HepG2 (cell line): ENCODE measurements at regions not wholly inside any gene's neighbourhood (a gene's known extent, or its start where the extent isn't known, plus 50 kb on each side); places are given as distances from the start of the nearest gene placed in this dataset.

Experiments
- ATAC-seq: fragments of 200-7000 bp; cut with Tn5 transposase; 3 replicates; pipeline ENCODE4 v1.9.1; 2020; ENCODE audit warnings: mild to moderate bottlenecking, moderate library complexity
- BruUV-seq: library from RNA; stranded (reverse); fragments of 400-500 nt; replicated peaks from 2 replicates; lab custom pipeline; 2021; lab: Mats Ljungman, UMichigan
- CTCF ChIA-PET: fragments of 300-600 bp; formaldehyde crosslinking; extraction: SDS; loops from one replicate; lab custom pipeline; 2021; ENCODE audit warnings: low total read pairs, inconsistent platforms, low intra/inter-chr PET ratio; lab: Yijun Ruan, JAX
- POLR2A ChIA-PET: fragments of 350-600 bp; sonication (Branson Sonifier 250); formaldehyde crosslinking; loops from one replicate; lab custom pipeline; 2020; ENCODE audit warnings: antibody characterized with exemption, inconsistent platforms; lab: Yijun Ruan, JAX
- DNase-seq: peaks from one replicate; pipeline ENCODE4 v3.0.0-alpha.2; 2015; ENCODE audit warnings: low spot score
- FAIRE-seq: peaks from 3 replicates; lab custom pipeline; 2011; peaks lifted over from hg19 to GRCh38; lab: Jason Lieb, UNC
- H2AFZ ChIP-seq: one replicate; pipeline ENCODE4 v1.6.1; 2011; ENCODE audit warnings: low read length, inconsistent platforms
- H3K27ac ChIP-seq: fragments of 300-600 bp; 3 replicates; pipeline ENCODE4 v1.8.0; 2011; ENCODE audit warnings: mixed run types, mild to moderate bottlenecking, mixed read lengths, low read length, inconsistent platforms; ENCODE audit not compliant: insufficient read depth; ENCODE audit errors: extremely low read length
- H3K27me3 ChIP-seq, 2 experiments: fragments of 200-600 bp in 1 of 2; 2 replicates in 1 of 2; 3 replicates in 1 of 2; pipeline versions ENCODE4 v1.6.0 to v1.8.0; 2011; ENCODE audit warnings: low read length in 2 of 2, mild to moderate bottlenecking in 2 of 2, moderate library complexity in 2 of 2, inconsistent platforms in 1 of 2; ENCODE audit not compliant: insufficient read depth in 2 of 2, control insufficient read depth in 1 of 2
- H3K36me3 ChIP-seq, 2 experiments: fragments of 200-600 bp in 1 of 2; replicated peaks in 1 of 2; 2 replicates in 1 of 2; 3 replicates in 1 of 2; pipeline versions ENCODE4 v1.5.1 to v1.8.0; 2011; ENCODE audit warnings: low read length in 2 of 2, inconsistent platforms in 1 of 2; ENCODE audit not compliant: insufficient read depth in 2 of 2, control insufficient read depth in 1 of 2
- H3K4me1 ChIP-seq: 2 replicates; pipeline ENCODE4 v1.5.1; 2012; ENCODE audit warnings: low read length, inconsistent platforms; ENCODE audit not compliant: insufficient read depth
- H3K4me2 ChIP-seq: 2 replicates; pipeline ENCODE4 v1.6.0; 2011; ENCODE audit warnings: low read depth, low read length, inconsistent platforms
- H3K4me3 ChIP-seq, 3 experiments: fragments of 200-600 bp in 1 of 3; sonication (generic), shearing (Covaris generic) in 1 of 3; replicated peaks in 1 of 3; 2 replicates each; pipeline ENCODE4 v1.5.1; 2011 to 2016; ENCODE audit warnings: low read length in 3 of 3, inconsistent platforms in 2 of 3, low read depth in 2 of 3, mild to moderate bottlenecking in 2 of 3, control low read depth in 1 of 3, mixed read lengths in 1 of 3; ENCODE audit not compliant: insufficient read depth in 1 of 3
- H3K79me2 ChIP-seq: one replicate; pipeline ENCODE4 v1.6.1; 2011; ENCODE audit warnings: low read length, inconsistent platforms; ENCODE audit not compliant: insufficient read depth
- H3K9ac ChIP-seq: 2 replicates; pipeline ENCODE4 v1.6.0; 2011; ENCODE audit warnings: mild to moderate bottlenecking, low read depth, low read length, inconsistent platforms; ENCODE audit not compliant: insufficient read depth
- H3K9me3 ChIP-seq: 2 replicates; pipeline ENCODE4 v1.5.1; 2012; ENCODE audit warnings: mild to moderate bottlenecking, low read length
- H4K20me1 ChIP-seq: 2 replicates; pipeline ENCODE4 v1.6.0; 2011; ENCODE audit warnings: inconsistent platforms, mild to moderate bottlenecking, low read length, moderate library complexity; ENCODE audit not compliant: insufficient read depth
- CHCHD3 ChIP-seq: sonication (generic); formaldehyde crosslinking; IDR thresholded peaks from 2 replicates; pipeline ENCODE4 v1.8.0; 2022; ENCODE audit warnings: mild to moderate bottlenecking, missing genetic modification reagents, moderate library complexity
- EP300 ChIP-seq, 3 experiments: sonication (generic) in 1 of 3; formaldehyde crosslinking in 1 of 3; IDR thresholded peaks; 2 replicates each; pipeline versions ENCODE4 v1.5.1 to v1.6.1; 2011 to 2020; ENCODE audit warnings: low read depth in 2 of 3, low read length in 2 of 3, borderline replicate concordance in 1 of 3, improper control_type of control experiment in 1 of 3, mild to moderate bottlenecking in 1 of 3, missing genetic modification reagents in 1 of 3, moderate library complexity in 1 of 3
- HNRNPLL ChIP-seq: fragments of 200-400 bp; formaldehyde crosslinking; IDR thresholded peaks from 2 replicates; pipeline ENCODE4 v1.6.1; 2017; ENCODE audit warnings: mild to moderate bottlenecking, low read depth, low read length; ENCODE audit not compliant: poor library complexity, severe bottlenecking
- IRX3 ChIP-seq: sonication (generic); formaldehyde crosslinking; IDR thresholded peaks from 2 replicates; pipeline ENCODE4 v1.8.1; 2023; ENCODE audit warnings: mild to moderate bottlenecking, low read depth, missing genetic modification reagents, borderline replicate concordance
- LRRFIP1 ChIP-seq: sonication (generic); formaldehyde crosslinking; conservative IDR thresholded peaks from 2 replicates; pipeline ENCODE4 v1.4.0; 2020; ENCODE audit warnings: missing genetic modification reagents
- NCOA5 ChIP-seq: sonication (generic); formaldehyde crosslinking; IDR thresholded peaks from 2 replicates; pipeline ENCODE4 v1.4.0; 2020; ENCODE audit warnings: missing genetic modification reagents
- RAD51 ChIP-seq: fragments of 450-650 bp; IDR thresholded peaks from 2 replicates; pipeline ENCODE4 v1.6.1; 2016; ENCODE audit warnings: borderline replicate concordance
- RELA ChIP-seq: sonication (generic); formaldehyde crosslinking; IDR thresholded peaks from 2 replicates; pipeline ENCODE4 v1.4.0; 2020; ENCODE audit warnings: missing genetic modification reagents
- SMAD1 ChIP-seq: sonication (generic); formaldehyde crosslinking; IDR thresholded peaks from 2 replicates; pipeline ENCODE4 v1.4.0; 2020; ENCODE audit warnings: missing genetic modification reagents, low read depth, mild to moderate bottlenecking, borderline replicate concordance
- SMARCE1 ChIP-seq: fragments of 450-650 bp; IDR thresholded peaks from 2 replicates; pipeline ENCODE4 v1.6.1; 2017; ENCODE audit warnings: borderline replicate concordance
- ZFAT ChIP-seq: sonication (generic); formaldehyde crosslinking; conservative IDR thresholded peaks from 2 replicates; pipeline ENCODE4 v1.8.1; 2023; ENCODE audit warnings: missing genetic modification reagents, inconsistent platforms
- ZFP82 ChIP-seq: sonication (generic); formaldehyde crosslinking; IDR thresholded peaks from 2 replicates; pipeline ENCODE4 v1.5.1; 2020; ENCODE audit warnings: mild to moderate bottlenecking, missing genetic modification reagents, borderline replicate concordance
- ZNF431 ChIP-seq: sonication (generic); formaldehyde crosslinking; IDR thresholded peaks from 2 replicates; pipeline ENCODE4 v1.9.0; 2022; ENCODE audit warnings: missing genetic modification reagents, low read depth, mild to moderate bottlenecking, borderline replicate concordance
- ZNF878 ChIP-seq: sonication (generic); formaldehyde crosslinking; IDR thresholded peaks from 2 replicates; pipeline ENCODE4 v1.8.1; 2023; ENCODE audit warnings: mild to moderate bottlenecking, missing genetic modification reagents, moderate library complexity
- ZSCAN9 ChIP-seq: IDR thresholded peaks from 2 replicates; pipeline ENCODE4 v1.6.1; 2016; ENCODE audit warnings: borderline replicate concordance
- WGBS: methylation state at CpG from one replicate; pipeline ENCODE4 v1.1.6; 2017; ENCODE audit warnings: low lambda C conversion rate; 5-methylcytosine and 5-hydroxymethylcytosine counted together
- in situ Hi-C: cut with HindIII; loops from 2 replicates; pipeline ENCODE4 v1.10.0; 2017; ENCODE audit warnings: low pct_unique_long_range_greater_than_20kb; ENCODE audit not compliant: extremely low pct_ligation_motif_present
- intact Hi-C: fragments of 100-400 bp; cut with micrococcal nuclease; formaldehyde crosslinking; loops from one replicate; pipeline ENCODE4 v1.10.0; 2022; ENCODE audit not compliant: unreplicated experiment

- POLR2A ChIA-PET, result no interaction called here
- intact Hi-C loops, result no loop called here
- in situ Hi-C loops, result no loop called here
Observed at GRCh38 chr18:22546905-22547570, 129.3 kb upstream of the CTAGE1 start.

GRCh38 chr18:22547807-22548561 is 130.3 kb upstream of the CTAGE1 start:
- Histone ChIP-seq H3K36me3 (no peaks in the 10 kb centered on the region), H3K4me3 (no peak overlapping the region), H3K9me3 (no peaks in the 10 kb centered on the region), H3K9ac (no peak overlapping the region), H3K4me2 (no peak overlapping the region), H3K4me1 (no peaks in the 10 kb centered on the region), H3K27me3 (peaks cover 0 to 8% of the 10 kb centered on the region in 2 experiments; a peak in 2 of 5 replicates), H3K27ac (no peak overlapping the region), H2AFZ (no peak overlapping the region), H3K79me2 (no peaks in the 10 kb centered on the region), H4K20me1 (no peaks in the 10 kb centered on the region)
- ATAC-seq, result no peak
- 39% methylated on average over 11 of the region's 11 CpGs for WGBS
- CTCF ChIA-PET, result no interaction called here
- in situ Hi-C loops (no loop called here), intact Hi-C loops (no loop called here)
- no TSS peak for BruUV-seq
- DNase-seq, result no peak
- FAIRE-seq, result no peak
- POLR2A ChIA-PET, result no interaction called here
- TF ChIP-seq IRX3 (CRISPR knock-in tag) (no peak), EP300 (IDR thresholded peaks at IDR 0.05; ENCODE audit: low read depth in 2 of 2, low read length in 2 of 2) (no peak), EP300 (CRISPR knock-in tag; IDR thresholded peaks at IDR 0.05; ENCODE audit: borderline replicate concordance) (no peak), ZNF878 (CRISPR knock-in tag) (no peak), ZNF431 (CRISPR knock-in tag) (no peak), LRRFIP1 (CRISPR knock-in tag) (no peak), SMAD1 (no peak), ZFP82 (no peak), RAD51 (no peak), ZFAT (CRISPR knock-in tag) (no peak), RELA (CRISPR knock-in tag) (no peak), NCOA5 (CRISPR knock-in tag) (no peak), ZSCAN9 (no peak)

More at GRCh38 chr18:22546905-22547570, 129.3 kb upstream of the CTAGE1 start:
- TF ChIP-seq HNRNPLL, result no peak
- TF ChIP-seq SMARCE1, result no peak
- no peak for TF ChIP-seq CHCHD3
- Histone ChIP-seq H3K36me3 (no peaks in the 10 kb centered on the region), H3K9me3 (no peaks in the 10 kb centered on the region), H3K79me2 (no peaks in the 10 kb centered on the region), H3K4me3 (no peak overlapping the region), H3K9ac (no peak overlapping the region), H2AFZ (no peak overlapping the region), H3K27ac (no peak overlapping the region), H3K27me3 (peaks cover 0 to 8% of the 10 kb centered on the region in 2 experiments; a peak in 2 of 5 replicates), H3K4me1 (peaks cover 5% of the 10 kb centered on the region; the same call in 1 of the 2 replicates), H4K20me1 (no peaks in the 10 kb centered on the region), H3K4me2 (no peak overlapping the region)
- FAIRE-seq (no peak), DNase-seq (no peak), ATAC-seq (no peak)
- no TSS peak for BruUV-seq
- WGBS, result 29% methylated on average over 10 of the region's 10 CpGs
- CTCF ChIA-PET, result no interaction called here
